GM12864 (cell line): ENCODE measurements at regions not wholly inside any gene's neighbourhood (a gene's known extent, or its start where the extent isn't known, plus 50 kb on each side); places are given as distances from the start of the nearest gene placed in this dataset.
"Not testable (repeated sequence)": the region's sequence is repeated elsewhere in the genome, so short reads cannot be mapped to it uniquely, and the experiment has no call there.

ENCODE experiments used
- DNase-seq: peaks from one replicate; pipeline ENCODE4 v3.0.0-alpha.2; 2011; ENCODE audit warnings: low read depth
- H3K4me3 ChIP-seq: 2 replicates; pipeline ENCODE4 v1.5.1; 2011; ENCODE audit warnings: mild to moderate bottlenecking, low read depth, low read length, control low read depth
- CTCF ChIP-seq: IDR thresholded peaks from 2 replicates; pipeline ENCODE4 v1.5.1; 2011; ENCODE audit warnings: low read depth, mild to moderate bottlenecking, moderate library complexity, low read length, control low read depth, inconsistent platforms; ENCODE audit errors: missing control alignments

- TF ChIP-seq CTCF, result no peak
- no peak overlapping the region for H3K4me3 ChIP-seq
- DNase-seq, result no peak
Observed at GRCh38 chr2:182550234-182550633, 123.4 kb upstream of the PDE1A start.

DNA sequence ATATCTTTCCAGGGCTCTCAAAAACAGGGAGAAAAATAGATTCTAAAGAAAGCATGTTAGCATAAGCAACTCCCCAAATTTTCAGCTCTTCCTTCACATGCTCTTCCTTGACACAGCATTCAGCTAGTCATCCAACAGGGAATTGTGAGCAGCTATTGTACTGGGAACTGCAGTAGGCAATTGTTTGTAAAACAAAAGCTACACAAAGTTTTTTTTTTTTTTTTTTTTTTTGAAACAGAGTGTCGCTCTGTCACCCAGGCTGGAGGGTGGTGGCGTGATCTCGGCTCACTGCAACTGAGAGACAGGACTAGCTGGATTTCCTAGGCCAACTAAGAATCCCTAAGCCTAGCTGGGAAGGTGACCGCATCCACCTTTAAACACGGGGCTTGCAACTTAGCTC is 125.4 kb upstream of the PDE1A start:
- H3K4me3 ChIP-seq, DNase-seq: not testable (repeated sequence)

DNA sequence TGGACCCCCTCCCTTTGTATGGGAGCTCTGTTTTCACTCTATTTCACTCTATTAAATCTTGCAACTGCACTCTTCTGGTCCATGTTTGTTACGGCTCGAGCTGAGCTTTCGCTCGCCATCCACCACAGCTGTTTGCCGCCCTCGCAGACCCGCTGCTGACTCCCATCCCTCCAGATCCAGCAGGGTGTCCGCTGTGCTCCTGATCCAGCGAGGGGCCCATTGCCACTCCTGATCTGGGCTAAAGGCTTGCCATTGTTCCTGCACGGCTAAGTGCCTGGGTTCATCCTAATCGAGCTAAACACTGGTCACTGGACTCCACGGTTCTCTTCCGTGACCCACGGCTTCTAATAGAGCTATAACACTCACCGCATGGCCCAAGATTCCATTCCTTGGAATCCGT is 125.9 kb upstream of the PDE1A start:
- H3K4me3 ChIP-seq, DNase-seq: not testable (repeated sequence)

DNA sequence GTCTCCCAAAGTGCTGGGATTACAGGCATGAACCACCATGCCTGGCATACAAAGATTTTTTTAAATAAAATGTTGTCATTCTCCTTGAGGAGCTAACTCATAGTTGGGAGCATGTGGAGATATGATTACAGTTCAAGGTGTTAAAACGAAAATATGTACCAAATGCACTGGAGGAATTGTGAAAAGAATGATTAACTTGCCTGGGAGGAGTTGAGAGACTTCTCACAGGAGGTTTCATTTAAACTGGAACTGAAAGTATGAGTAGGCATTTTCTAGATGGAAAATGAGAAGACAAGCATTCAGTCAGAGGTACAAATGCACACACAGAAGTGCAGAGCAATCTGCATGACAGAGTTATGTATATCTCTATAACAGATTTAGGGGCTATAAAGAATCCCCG is 126.6 kb upstream of the PDE1A start:
- no peak for TF ChIP-seq CTCF
- no peak overlapping the region for H3K4me3 ChIP-seq
- DNase-seq, result peak; percentile 36

DNA sequence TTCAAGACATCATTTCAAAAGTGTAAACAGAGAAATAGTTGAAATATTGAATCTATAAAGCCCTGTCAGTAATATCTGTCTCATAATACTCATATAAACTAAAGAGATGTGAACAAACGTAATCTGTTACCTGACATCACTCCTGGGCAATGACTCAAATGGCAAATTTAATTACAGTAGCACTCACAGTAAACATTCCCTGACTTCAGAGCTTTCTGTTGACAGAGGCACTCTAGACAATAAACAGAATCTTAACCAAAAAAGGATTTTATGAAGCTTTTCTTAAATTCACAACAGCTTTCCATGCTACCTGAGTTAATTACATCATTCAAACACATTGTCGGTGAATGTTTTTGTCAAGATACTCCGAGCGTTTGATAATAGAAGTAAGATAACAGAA is 128.1 kb upstream of the PDE1A start:
- TF ChIP-seq CTCF, result no peak
- no peak overlapping the region for H3K4me3 ChIP-seq
- no peak for DNase-seq

DNA sequence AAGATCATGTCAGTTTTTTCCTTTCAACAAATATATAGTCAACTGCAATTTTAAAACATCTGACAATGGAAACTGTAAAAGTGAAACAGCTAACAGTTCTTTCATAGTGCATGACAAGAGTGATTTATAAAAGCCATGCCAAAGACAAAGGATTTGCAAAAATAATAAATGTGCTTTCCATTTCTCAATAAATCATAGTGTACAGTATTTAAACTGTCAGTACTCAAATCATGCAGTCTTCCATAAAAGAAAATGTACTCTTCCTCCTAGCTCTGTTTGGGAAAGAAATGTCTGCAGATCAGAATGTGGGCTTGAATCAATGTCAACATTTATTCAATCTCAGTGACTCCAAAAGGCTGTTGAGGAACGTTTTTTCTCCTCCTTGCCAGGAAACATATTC is 131.7 kb upstream of the PDE1A start:
- H3K4me3 ChIP-seq, result no peak overlapping the region
- no peak for TF ChIP-seq CTCF
- DNase-seq, result no peak

DNA sequence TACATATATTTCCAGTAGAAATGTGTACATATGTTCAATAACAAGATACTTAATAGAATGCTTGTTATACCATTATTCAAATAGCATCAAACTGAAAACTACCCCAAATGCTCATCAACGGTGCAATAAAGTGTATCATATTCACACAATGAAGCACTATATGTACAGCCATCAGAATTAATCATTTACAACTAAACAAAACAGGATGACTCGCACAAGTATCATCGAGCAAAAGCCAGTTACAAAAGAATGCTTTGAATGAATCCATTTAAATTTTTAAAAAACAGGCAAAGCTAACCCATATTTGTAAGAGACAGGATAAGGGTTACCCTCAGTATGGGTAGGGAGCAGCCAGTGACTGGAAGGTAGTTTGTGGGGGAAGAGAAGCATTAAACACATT is 132.8 kb upstream of the PDE1A start:
- no peak overlapping the region for H3K4me3 ChIP-seq
- DNase-seq, result no peak
- no peak for TF ChIP-seq CTCF

GRCh38 chr2:182565911-182566567 is 139.2 kb upstream of the PDE1A start:
- H3K4me3 ChIP-seq, result no peak overlapping the region
- TF ChIP-seq CTCF, result no peak

More at GRCh38 chr2:182565911-182566567, 139.2 kb upstream of the PDE1A start:
- DNase-seq, result no peak
